SJCRH30 (cell line): ENCODE measurements at regions not wholly inside any gene's neighbourhood (a gene's known extent, or its start where the extent isn't known, plus 50 kb on each side); places are given as distances from the start of the nearest gene placed in this dataset.
A peak's percentile ranks its signal among the peaks of the same experiment; 100 is the strongest.
"Not testable (repeated sequence)": the region's sequence is repeated elsewhere in the genome, so short reads cannot be mapped to it uniquely, and the experiment has no call there.

Source experiments
- DNase-seq, 2 experiments: peaks; one replicate each; pipeline ENCODE4 v3.0.0-alpha.2; 2015 to 2020
- H3K27ac ChIP-seq: fragments of 250-450 bp; sonication (Bioruptor Pico); 2 replicates; pipeline ENCODE4 v1.5.1; 2020; ENCODE audit warnings: mild to moderate bottlenecking, moderate library complexity
- H3K27me3 ChIP-seq: fragments of 250-450 bp; sonication (Bioruptor Pico); 2 replicates; pipeline ENCODE4 v1.5.1; 2020; ENCODE audit warnings: mild to moderate bottlenecking, moderate library complexity
- H3K36me3 ChIP-seq: fragments of 250-450 bp; sonication (Bioruptor Pico); 2 replicates; pipeline ENCODE4 v1.5.1; 2020; ENCODE audit warnings: mild to moderate bottlenecking, moderate library complexity
- H3K4me1 ChIP-seq: fragments of 250-450 bp; sonication (Bioruptor Pico); 2 replicates; pipeline ENCODE4 v1.5.1; 2020; ENCODE audit warnings: mild to moderate bottlenecking, moderate library complexity
- H3K4me3 ChIP-seq: fragments of 250-450 bp; sonication (Bioruptor Pico); 2 replicates; pipeline ENCODE4 v1.5.1; 2020; ENCODE audit warnings: mild to moderate bottlenecking, moderate library complexity
- H3K9me3 ChIP-seq: fragments of 250-450 bp; sonication (Bioruptor Pico); replicated peaks from 2 replicates; pipeline ENCODE4 v1.5.1; 2020; ENCODE audit warnings: mild to moderate bottlenecking, moderate library complexity

GRCh38 chr1:219066631-219067349, 106.9 kb upstream of the LYPLAL1 start:
- DNase-seq: peak in 1 of 2 experiments; percentile 66
- Histone ChIP-seq H3K4me3 (no peak overlapping the region), H3K27ac (no peak overlapping the region), H3K36me3 (no peaks in the 10 kb centered on the region), H3K9me3 (no peaks in the 10 kb centered on the region), H3K4me1 (peaks cover 8% of the 10 kb centered on the region), H3K27me3 (no peaks in the 10 kb centered on the region)

GRCh38 chr1:219067350-219067712, 106.3 kb upstream of the LYPLAL1 start:
- no peak for DNase-seq
- no peaks in the 10 kb centered on the region for H3K27me3 ChIP-seq
- peaks cover 8% of the 10 kb centered on the region for H3K4me1 ChIP-seq
- H3K36me3 ChIP-seq: no peaks in the 10 kb centered on the region
- no peak overlapping the region for H3K4me3 ChIP-seq
- no peak overlapping the region for H3K27ac ChIP-seq
- no peaks in the 10 kb centered on the region for H3K9me3 ChIP-seq

- not testable (repeated sequence) for H3K4me1 ChIP-seq, H3K27me3 ChIP-seq, H3K36me3 ChIP-seq, H3K9me3 ChIP-seq, DNase-seq, H3K27ac ChIP-seq, H3K4me3 ChIP-seq
Measured at GRCh38 chr1:219070395-219070794, 103.3 kb upstream of the LYPLAL1 start.

- 0 out of 2 replicates have a peak, but pooled peaks cover 3% of the 10 kb centered on the region for H3K9me3 ChIP-seq
- H3K27me3 ChIP-seq: no peaks in the 10 kb centered on the region
- no peak overlapping the region for H3K27ac ChIP-seq
- H3K36me3 ChIP-seq: no peaks in the 10 kb centered on the region
- peaks cover 8% of the 10 kb centered on the region for H3K4me1 ChIP-seq
- H3K4me3 ChIP-seq: no peak overlapping the region
- no peak for DNase-seq
Measured at GRCh38 chr1:219071209-219071608, 102.5 kb upstream of the LYPLAL1 start.

GRCh38 chr1:219072329-219072728, 101.3 kb upstream of the LYPLAL1 start:
- no peak for DNase-seq
- H3K9me3 ChIP-seq: 0 out of 2 replicates have a peak, but pooled peaks cover 3% of the 10 kb centered on the region
- no peaks in the 10 kb centered on the region for H3K36me3 ChIP-seq
- no peak overlapping the region for H3K27ac ChIP-seq
- H3K4me1 ChIP-seq: no peaks in the 10 kb centered on the region; the same call in 1 of the 2 replicates
- H3K27me3 ChIP-seq: no peaks in the 10 kb centered on the region
- no peak overlapping the region for H3K4me3 ChIP-seq

- Histone ChIP-seq H3K36me3 (no peaks in the 10 kb centered on the region), H3K4me3 (no peak overlapping the region), H3K9me3 (0 out of 2 replicates have a peak, but pooled peaks cover 3% of the 10 kb centered on the region), H3K27ac (no peak overlapping the region), H3K27me3 (no peaks in the 10 kb centered on the region), H3K4me1 (no peaks in the 10 kb centered on the region; the same call in 1 of the 2 replicates)
- DNase-seq: no peak
Measured at GRCh38 chr1:219074084-219074728, 99.5 kb upstream of the LYPLAL1 start.

- Histone ChIP-seq H3K27me3 (no peaks in the 10 kb centered on the region), H3K4me3 (no peak overlapping the region), H3K4me1 (no peaks in the 10 kb centered on the region; the same call in 1 of the 2 replicates), H3K27ac (no peak overlapping the region), H3K9me3 (0 out of 2 replicates have a peak, but pooled peaks cover 3% of the 10 kb centered on the region), H3K36me3 (no peaks in the 10 kb centered on the region)
- no peak for DNase-seq
Measured at GRCh38 chr1:219075121-219075879, 98.4 kb upstream of the LYPLAL1 start.

- no peaks in the 10 kb centered on the region; the same call in 1 of the 2 replicates for H3K4me1 ChIP-seq
- H3K27ac ChIP-seq: no peak overlapping the region
- H3K9me3 ChIP-seq: 0 out of 2 replicates have a peak, but pooled peaks cover 3% of the 10 kb centered on the region
- DNase-seq: no peak
- H3K27me3 ChIP-seq: no peaks in the 10 kb centered on the region
- H3K4me3 ChIP-seq: no peak overlapping the region
- H3K36me3 ChIP-seq: no peaks in the 10 kb centered on the region
Measured at GRCh38 chr1:219076326-219076937, 97.2 kb upstream of the LYPLAL1 start.

- DNase-seq, H3K9me3 ChIP-seq, H3K4me1 ChIP-seq, H3K27ac ChIP-seq, H3K36me3 ChIP-seq, H3K4me3 ChIP-seq, H3K27me3 ChIP-seq: not testable (repeated sequence)
Measured at GRCh38 chr1:219077767-219078166, 95.9 kb upstream of the LYPLAL1 start.

GRCh38 chr1:219081943-219082925, 91.4 kb upstream of the LYPLAL1 start:
- no peaks in the 10 kb centered on the region for H3K36me3 ChIP-seq
- no peaks in the 10 kb centered on the region for H3K9me3 ChIP-seq
- H3K4me1 ChIP-seq: no peaks in the 10 kb centered on the region
- H3K27ac ChIP-seq: no peak overlapping the region
- H3K4me3 ChIP-seq: no peak overlapping the region
- no peaks in the 10 kb centered on the region for H3K27me3 ChIP-seq
- no peak for DNase-seq

GRCh38 chr1:219083631-219084030, 90.0 kb upstream of the LYPLAL1 start:
- no peak overlapping the region for H3K27ac ChIP-seq
- H3K27me3 ChIP-seq: no peaks in the 10 kb centered on the region
- H3K36me3 ChIP-seq: no peaks in the 10 kb centered on the region

GRCh38 chr1:219085082-219085481, 88.6 kb upstream of the LYPLAL1 start:
- Histone ChIP-seq H3K9me3 (no peaks in the 10 kb centered on the region), H3K27me3 (no peaks in the 10 kb centered on the region), H3K36me3 (no peaks in the 10 kb centered on the region), H3K4me3 (no peak overlapping the region), H3K4me1 (no peaks in the 10 kb centered on the region), H3K27ac (no peak overlapping the region)
- no peak for DNase-seq

More at GRCh38 chr1:219083631-219084030, 90.0 kb upstream of the LYPLAL1 start:
- no peak for DNase-seq
- Histone ChIP-seq H3K9me3 (no peaks in the 10 kb centered on the region), H3K4me3 (no peak overlapping the region), H3K4me1 (no peaks in the 10 kb centered on the region)

GRCh38 chr1:219085988-219086387, 87.7 kb upstream of the LYPLAL1 start:
- Histone ChIP-seq H3K4me1 (no peaks in the 10 kb centered on the region), H3K27me3 (no peaks in the 10 kb centered on the region), H3K4me3 (no peak overlapping the region), H3K27ac (no peak overlapping the region), H3K9me3 (no peaks in the 10 kb centered on the region), H3K36me3 (no peaks in the 10 kb centered on the region)
- DNase-seq: no peak

- DNase-seq: no peak
- no peaks in the 10 kb centered on the region for H3K36me3 ChIP-seq
Measured at GRCh38 chr1:219086956-219087469, 86.7 kb upstream of the LYPLAL1 start.

More at GRCh38 chr1:219086956-219087469, 86.7 kb upstream of the LYPLAL1 start:
- H3K27me3 ChIP-seq: no peaks in the 10 kb centered on the region
- no peaks in the 10 kb centered on the region for H3K4me1 ChIP-seq
- H3K4me3 ChIP-seq: no peak overlapping the region
- H3K9me3 ChIP-seq: no peaks in the 10 kb centered on the region
- H3K27ac ChIP-seq: no peak overlapping the region
